ENCODE measurements at regions not wholly inside any gene's neighbourhood (a gene's known extent, or its start where the extent isn't known, plus 50 kb on each side); places are given as distances from the start of the nearest gene placed in this dataset.

GRCh38 chr10:61850376-61850775, 51.1 kb upstream of the ARID5B start:
- Histone ChIP-seq H3K9me3 (ENCODE audit: insufficient read depth, low read length) (no peaks in the 10 kb centered on the region), H3K27me3 (ENCODE audit: insufficient read depth, insufficient read length) (no peaks in the 10 kb centered on the region), H3K9ac (ENCODE audit: insufficient read length, low read depth) (no peak overlapping the region), H3K36me3 (ENCODE audit: insufficient read depth, insufficient read length, low read length) (no peaks in the 10 kb centered on the region), H3K4me1 (ENCODE audit: insufficient read depth, insufficient read length) (no peaks in the 10 kb centered on the region), H3K4me3 (ENCODE audit: insufficient read length, low read depth) (no peak overlapping the region)
- no peak for TF ChIP-seq SUZ12 (IDR thresholded peaks at IDR 0.05; ENCODE audit: extremely low read depth, insufficient read depth, insufficient read length)
- no peak for TF ChIP-seq ZNF274 (IDR thresholded peaks at IDR 0.05; ENCODE audit: low read depth, low read length)
- no peak for TF ChIP-seq YY1 (IDR thresholded peaks at IDR 0.05; ENCODE audit: insufficient read depth, insufficient read length)
- DNase-seq (ENCODE audit: low read depth, low spot score): no peak
